Skeletal muscle satellite cell (primary cell): ENCODE measurements at regions not wholly inside any gene's neighbourhood (a gene's known extent, or its start where the extent isn't known, plus 50 kb on each side); places are given as distances from the start of the nearest gene placed in this dataset.

ENCODE experiments used
- H3K27me3 ChIP-seq: 2 replicates; pipeline ENCODE4 v1.7.0; 2013; ENCODE audit warnings: low read length; ENCODE audit not compliant: control insufficient read depth, insufficient read depth
- H3K36me3 ChIP-seq: 2 replicates; pipeline ENCODE4 v1.7.0; 2013; ENCODE audit warnings: mild to moderate bottlenecking, control low read depth, low read length; ENCODE audit not compliant: insufficient read depth
- H3K4me1 ChIP-seq: 2 replicates; pipeline ENCODE4 v1.7.0; 2013; ENCODE audit warnings: low read length; ENCODE audit not compliant: control insufficient read depth, insufficient read depth
- H3K4me2 ChIP-seq: 2 replicates; pipeline ENCODE4 v1.7.0; 2013; ENCODE audit warnings: mild to moderate bottlenecking, low read length
- H3K4me3 ChIP-seq: 2 replicates; pipeline ENCODE4 v1.7.0; 2013; ENCODE audit warnings: low read length
- H3K9ac ChIP-seq: 2 replicates; pipeline ENCODE4 v1.7.0; 2013; ENCODE audit warnings: mild to moderate bottlenecking, low read depth, low read length, moderate library complexity
- H3K9me3 ChIP-seq: replicated peaks from 2 replicates; pipeline ENCODE4 v1.7.0; 2013; ENCODE audit warnings: mild to moderate bottlenecking, control low read depth, low read length

GRCh38 chr11:127098684-127099083, 98.1 kb upstream of the KIRREL3 start:
- Histone ChIP-seq H3K4me1 (no peaks in the 10 kb centered on the region), H3K4me2 (no peak overlapping the region), H3K9ac (no peak overlapping the region), H3K27me3 (peaks cover 12% of the 10 kb centered on the region), H3K4me3 (no peak overlapping the region), H3K9me3 (no peaks in the 10 kb centered on the region), H3K36me3 (no peaks in the 10 kb centered on the region)

GRCh38 chr11:127080735-127081134, 80.2 kb upstream of the KIRREL3 start:
- Histone ChIP-seq H3K4me3 (no peak overlapping the region), H3K4me1 (no peaks in the 10 kb centered on the region), H3K36me3 (no peaks in the 10 kb centered on the region), H3K9ac (no peak overlapping the region), H3K27me3 (peaks cover 59% of the 10 kb centered on the region), H3K9me3 (no peaks in the 10 kb centered on the region), H3K4me2 (no peak overlapping the region)

- H3K36me3 ChIP-seq, result no peaks in the 10 kb centered on the region
These were observed 75.2 kb upstream of the KIRREL3 start for GRCh38 chr11:127075758-127076157.

GRCh38 chr11:127074151-127074761, 73.7 kb upstream of the KIRREL3 start:
- no peaks in the 10 kb centered on the region for H3K36me3 ChIP-seq

More at GRCh38 chr11:127075758-127076157, 75.2 kb upstream of the KIRREL3 start:
- Histone ChIP-seq H3K4me1 (peaks cover 5% of the 10 kb centered on the region), H3K27me3 (peaks cover 54% of the 10 kb centered on the region), H3K9ac (no peak overlapping the region), H3K4me3 (no peak overlapping the region), H3K9me3 (no peaks in the 10 kb centered on the region), H3K4me2 (no peak overlapping the region)

GRCh38 chr11:127073621-127074020, 73.1 kb upstream of the KIRREL3 start:
- Histone ChIP-seq H3K9me3 (no peaks in the 10 kb centered on the region), H3K4me2 (no peak overlapping the region), H3K36me3 (no peaks in the 10 kb centered on the region), H3K4me3 (no peak overlapping the region), H3K9ac (no peak overlapping the region), H3K4me1 (peaks cover 5% of the 10 kb centered on the region), H3K27me3 (peaks cover 37% of the 10 kb centered on the region)

More at GRCh38 chr11:127074151-127074761, 73.7 kb upstream of the KIRREL3 start:
- Histone ChIP-seq H3K27me3 (peaks cover 42% of the 10 kb centered on the region), H3K4me2 (no peak overlapping the region), H3K4me3 (no peak overlapping the region), H3K4me1 (peaks cover 5% of the 10 kb centered on the region), H3K9me3 (no peaks in the 10 kb centered on the region), H3K9ac (no peak overlapping the region)

GRCh38 chr11:127071606-127072005, 71.0 kb upstream of the KIRREL3 start:
- no peak overlapping the region for H3K4me3 ChIP-seq
- H3K27me3 ChIP-seq, result peaks cover 19% of the 10 kb centered on the region
- H3K4me2 ChIP-seq, result no peak overlapping the region
- peaks cover 5% of the 10 kb centered on the region for H3K4me1 ChIP-seq
- H3K36me3 ChIP-seq, result no peaks in the 10 kb centered on the region
- H3K9ac ChIP-seq, result no peak overlapping the region
- H3K9me3 ChIP-seq, result no peaks in the 10 kb centered on the region

- H3K4me2 ChIP-seq, result no peak overlapping the region
- H3K4me3 ChIP-seq, result no peak overlapping the region
- no peak overlapping the region for H3K9ac ChIP-seq
- no peaks in the 10 kb centered on the region for H3K9me3 ChIP-seq
- no peaks in the 10 kb centered on the region for H3K36me3 ChIP-seq
- peaks cover 20% of the 10 kb centered on the region for H3K27me3 ChIP-seq
- H3K4me1 ChIP-seq, result peaks cover 5% of the 10 kb centered on the region
These were observed 70.2 kb upstream of the KIRREL3 start for GRCh38 chr11:127070808-127071207.

- Histone ChIP-seq H3K4me2 (no peak overlapping the region), H3K4me1 (no peaks in the 10 kb centered on the region), H3K36me3 (no peaks in the 10 kb centered on the region), H3K27me3 (peaks cover 31% of the 10 kb centered on the region), H3K9ac (no peak overlapping the region), H3K9me3 (no peaks in the 10 kb centered on the region), H3K4me3 (no peak overlapping the region)
These were observed 66.0 kb upstream of the KIRREL3 start for GRCh38 chr11:127066401-127067090.

GRCh38 chr11:127063241-127063640, 62.7 kb upstream of the KIRREL3 start:
- no peaks in the 10 kb centered on the region for H3K4me1 ChIP-seq
- H3K9me3 ChIP-seq, result no peaks in the 10 kb centered on the region
- peaks cover 32% of the 10 kb centered on the region for H3K27me3 ChIP-seq
- H3K4me3 ChIP-seq, result no peak overlapping the region
- no peak overlapping the region for H3K4me2 ChIP-seq
- no peak overlapping the region for H3K9ac ChIP-seq
- no peaks in the 10 kb centered on the region for H3K36me3 ChIP-seq

- no peaks in the 10 kb centered on the region for H3K9me3 ChIP-seq
- H3K4me3 ChIP-seq, result no peak overlapping the region
- no peaks in the 10 kb centered on the region for H3K4me1 ChIP-seq
- H3K36me3 ChIP-seq, result no peaks in the 10 kb centered on the region
- peaks cover 36% of the 10 kb centered on the region for H3K27me3 ChIP-seq
- no peak overlapping the region for H3K9ac ChIP-seq
- H3K4me2 ChIP-seq, result no peak overlapping the region
These were observed 61.4 kb upstream of the KIRREL3 start for GRCh38 chr11:127061947-127062346.

GRCh38 chr11:127059750-127060149, 59.2 kb upstream of the KIRREL3 start:
- no peaks in the 10 kb centered on the region for H3K4me1 ChIP-seq

GRCh38 chr11:127059286-127059685, 58.7 kb upstream of the KIRREL3 start:
- peak overlapping the region; percentile 4 for H3K4me2 ChIP-seq
- no peaks in the 10 kb centered on the region for H3K36me3 ChIP-seq
- no peak overlapping the region for H3K9ac ChIP-seq
- H3K27me3 ChIP-seq, result peaks cover 32% of the 10 kb centered on the region
- H3K4me1 ChIP-seq, result no peaks in the 10 kb centered on the region
- H3K9me3 ChIP-seq, result no peaks in the 10 kb centered on the region
- H3K4me3 ChIP-seq, result no peak overlapping the region

More at GRCh38 chr11:127059750-127060149, 59.2 kb upstream of the KIRREL3 start:
- Histone ChIP-seq H3K27me3 (peaks cover 32% of the 10 kb centered on the region), H3K9ac (no peak overlapping the region), H3K9me3 (no peaks in the 10 kb centered on the region), H3K4me2 (peak overlapping the region; percentile 4), H3K36me3 (no peaks in the 10 kb centered on the region), H3K4me3 (no peak overlapping the region)
